NB4 (cell line): ENCODE measurements at regions not wholly inside any gene's neighbourhood (a gene's known extent, or its start where the extent isn't known, plus 50 kb on each side); places are given as distances from the start of the nearest gene placed in this dataset.

ENCODE experiments used
- MYC ChIP-seq: IDR thresholded peaks from 2 replicates; pipeline ENCODE4 v1.6.1; 2011; ENCODE audit warnings: low read depth, low read length
- TF ChIP-seq, protein P1 (sequence below): IDR thresholded peaks from one replicate; pipeline ENCODE4 v1.5.1; 2012; ENCODE audit warnings: low read depth, low read length

DNA sequence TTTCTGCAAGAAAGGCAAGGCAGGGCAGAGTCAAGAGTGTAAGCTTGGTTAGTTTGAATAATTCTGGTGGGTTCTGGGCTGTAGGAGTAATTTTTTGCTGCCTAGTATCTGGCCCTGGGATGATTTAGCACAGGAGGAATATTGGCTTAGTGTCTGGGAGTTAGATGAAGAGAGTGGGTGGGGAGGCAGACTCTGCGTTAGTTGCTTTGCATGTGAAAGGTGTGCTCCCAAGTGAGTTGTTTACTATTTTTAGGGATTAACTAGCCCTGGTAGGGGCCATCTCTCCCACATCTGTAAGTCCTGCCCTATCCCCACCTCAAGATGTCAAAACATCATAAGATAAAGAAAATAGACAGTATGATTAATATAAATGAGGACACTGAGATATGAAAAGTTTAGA, 249.7 kb downstream of the LRIG3 start:
- TF ChIP-seq, protein P1, sequence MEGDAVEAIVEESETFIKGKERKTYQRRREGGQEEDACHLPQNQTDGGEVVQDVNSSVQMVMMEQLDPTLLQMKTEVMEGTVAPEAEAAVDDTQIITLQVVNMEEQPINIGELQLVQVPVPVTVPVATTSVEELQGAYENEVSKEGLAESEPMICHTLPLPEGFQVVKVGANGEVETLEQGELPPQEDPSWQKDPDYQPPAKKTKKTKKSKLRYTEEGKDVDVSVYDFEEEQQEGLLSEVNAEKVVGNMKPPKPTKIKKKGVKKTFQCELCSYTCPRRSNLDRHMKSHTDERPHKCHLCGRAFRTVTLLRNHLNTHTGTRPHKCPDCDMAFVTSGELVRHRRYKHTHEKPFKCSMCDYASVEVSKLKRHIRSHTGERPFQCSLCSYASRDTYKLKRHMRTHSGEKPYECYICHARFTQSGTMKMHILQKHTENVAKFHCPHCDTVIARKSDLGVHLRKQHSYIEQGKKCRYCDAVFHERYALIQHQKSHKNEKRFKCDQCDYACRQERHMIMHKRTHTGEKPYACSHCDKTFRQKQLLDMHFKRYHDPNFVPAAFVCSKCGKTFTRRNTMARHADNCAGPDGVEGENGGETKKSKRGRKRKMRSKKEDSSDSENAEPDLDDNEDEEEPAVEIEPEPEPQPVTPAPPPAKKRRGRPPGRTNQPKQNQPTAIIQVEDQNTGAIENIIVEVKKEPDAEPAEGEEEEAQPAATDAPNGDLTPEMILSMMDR, result no peak
- no peak for TF ChIP-seq MYC
